ENCODE measurements at regions not wholly inside any gene's neighbourhood (a gene's known extent, or its start where the extent isn't known, plus 50 kb on each side); places are given as distances from the start of the nearest gene placed in this dataset.
A peak's percentile ranks its signal among the peaks of the same experiment; 100 is the strongest.

DNA sequence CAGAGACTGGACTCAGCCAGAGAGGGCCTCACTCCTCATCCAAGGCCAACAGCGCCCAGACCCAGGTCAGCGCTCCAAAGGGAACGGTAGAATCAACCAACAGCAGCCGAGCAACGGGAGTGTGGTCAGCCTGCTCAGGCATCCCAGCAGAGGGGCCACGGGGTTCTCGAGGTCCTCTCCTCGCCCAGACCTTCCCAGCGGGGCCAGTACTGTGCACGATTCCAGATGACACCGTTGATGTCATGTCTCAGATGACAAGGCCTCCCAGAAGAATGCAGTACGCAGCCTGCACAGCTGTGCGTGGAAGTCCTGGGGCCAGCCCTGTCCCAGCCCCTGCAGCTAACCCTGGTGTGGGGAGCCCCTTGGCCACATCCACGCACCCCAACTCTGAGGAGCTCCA is 141.0 kb upstream of the PPP1R26 start:
- DNase-seq (ENCODE audit: low read depth in 2 of 2) = no peak

DNA sequence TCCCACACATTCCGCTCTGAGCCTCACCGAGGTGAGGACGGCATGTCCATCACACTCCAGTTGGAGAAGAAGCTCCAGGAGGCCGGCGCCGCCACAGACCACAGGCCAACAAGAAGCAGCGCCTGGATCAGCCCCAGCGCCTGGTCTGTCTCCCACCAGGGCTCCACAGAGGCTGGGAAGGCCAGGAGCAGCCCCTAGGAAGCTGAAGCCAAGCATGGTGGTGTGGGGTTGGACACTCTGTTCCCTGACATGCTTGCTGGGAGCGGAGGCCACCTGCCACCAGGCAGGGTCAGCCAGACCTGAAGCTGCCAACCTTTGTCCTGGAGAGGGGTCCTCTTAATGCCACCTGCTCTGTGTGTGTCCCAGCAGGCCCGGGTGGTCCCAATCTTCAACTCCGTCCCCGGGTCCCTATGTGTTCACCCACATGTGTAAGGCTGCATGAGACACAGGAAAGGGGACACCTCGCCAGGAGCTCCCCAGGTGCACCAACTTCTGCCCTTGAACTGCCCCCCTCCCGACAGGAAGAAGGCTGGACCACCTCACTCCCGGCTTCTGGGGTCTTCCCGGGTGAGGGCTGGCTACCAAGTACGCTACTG is 140.1 kb upstream of the PPP1R26 start:
- DNase-seq (ENCODE audit: low read depth in 2 of 2) = no peak

DNA sequence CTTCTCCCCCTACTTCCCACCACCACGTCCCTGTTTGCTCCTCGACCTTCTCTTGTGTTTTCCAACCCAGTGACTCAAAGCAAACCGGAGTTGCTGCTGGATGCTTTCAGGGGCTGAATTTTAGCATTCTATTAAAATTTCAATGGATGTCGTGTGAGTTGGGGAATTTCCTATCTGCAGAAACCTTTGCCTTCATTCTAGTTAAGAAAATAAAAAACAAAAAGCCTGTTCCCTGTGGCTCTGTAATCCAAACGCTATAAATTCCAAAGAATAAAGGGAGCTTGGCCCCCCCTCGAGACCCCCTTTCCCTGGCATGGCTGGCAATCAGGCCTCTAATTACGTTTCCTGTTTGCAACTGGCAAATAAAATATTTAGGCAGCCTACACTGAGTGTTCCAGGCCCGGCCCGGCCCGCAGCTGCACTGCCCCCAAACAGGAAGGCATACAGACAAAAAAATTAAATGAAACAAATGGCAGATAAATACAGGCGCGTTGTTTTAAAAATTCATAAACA is 139.4 kb upstream of the PPP1R26 start:
- DNase-seq (ENCODE audit: low read depth in 2 of 2) = no peak

DNA sequence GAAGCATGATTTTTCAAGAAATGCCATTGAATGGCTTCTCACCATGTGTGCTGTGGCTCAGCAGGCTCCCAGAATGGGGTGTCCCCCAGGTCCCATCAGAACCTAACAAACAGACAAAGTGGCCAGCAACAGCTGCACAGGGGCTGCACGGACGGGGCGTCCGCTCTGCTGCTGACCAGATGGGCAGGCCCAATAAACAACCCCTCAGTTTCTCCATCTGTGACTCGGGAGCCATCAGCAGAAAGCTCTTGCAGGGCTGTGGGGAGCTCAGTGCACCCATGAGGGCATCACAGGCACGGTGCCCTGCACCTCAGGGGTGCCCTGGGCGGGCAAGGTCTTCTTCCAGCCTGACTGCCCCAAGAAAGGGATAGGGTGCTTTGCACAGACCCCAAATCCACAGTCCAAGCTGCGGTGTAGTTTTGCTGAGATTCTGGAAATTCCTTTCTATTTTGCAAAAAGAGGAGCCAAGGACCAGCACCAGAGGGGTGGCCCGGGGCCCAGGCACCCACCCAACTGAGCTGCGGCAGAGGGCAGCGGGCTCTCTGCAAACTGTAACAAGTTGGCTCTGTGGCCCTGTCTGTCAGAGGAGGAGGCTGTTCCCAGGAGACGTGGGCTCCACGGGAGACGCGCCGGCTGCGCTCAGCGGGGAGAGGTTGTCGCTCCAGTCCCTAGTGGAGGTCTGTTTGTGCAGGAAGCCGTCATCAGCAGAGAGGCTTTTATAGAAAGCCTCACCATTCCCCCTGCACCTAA is 138.7 kb upstream of the PPP1R26 start:
- DNase-seq (ENCODE audit: low read depth in 2 of 2) = no peak

GRCh38 chr9:135341612-135342169 is 137.9 kb upstream of the PPP1R26 start:
- DNase-seq (ENCODE audit: low read depth in 2 of 2) = no peak

- DNase-seq (ENCODE audit: low read depth in 2 of 2) = no peak
These were observed 137.1 kb upstream of the PPP1R26 start for GRCh38 chr9:135342206-135343130.

DNA sequence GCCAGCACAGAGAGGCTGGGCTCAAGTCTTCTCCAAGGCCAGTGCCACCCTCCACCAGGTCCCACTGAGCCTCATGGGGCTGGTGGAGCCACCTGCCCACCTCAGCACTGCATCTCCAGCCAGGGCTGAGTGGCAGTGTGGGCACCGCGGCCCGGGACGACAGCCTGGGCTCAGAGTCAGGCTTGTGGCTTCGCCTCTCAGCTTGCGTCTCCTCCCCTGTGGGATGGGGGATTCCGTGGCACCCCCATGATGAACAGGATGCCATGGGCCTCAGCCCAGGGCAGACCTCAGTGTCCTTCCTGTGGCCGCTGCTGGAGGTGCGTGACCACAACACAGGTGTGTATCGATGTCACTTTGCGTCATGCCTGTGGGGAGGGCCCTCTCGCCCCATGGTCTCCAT is 136.4 kb upstream of the PPP1R26 start:
- no peak for DNase-seq (ENCODE audit: low read depth in 2 of 2)

DNA sequence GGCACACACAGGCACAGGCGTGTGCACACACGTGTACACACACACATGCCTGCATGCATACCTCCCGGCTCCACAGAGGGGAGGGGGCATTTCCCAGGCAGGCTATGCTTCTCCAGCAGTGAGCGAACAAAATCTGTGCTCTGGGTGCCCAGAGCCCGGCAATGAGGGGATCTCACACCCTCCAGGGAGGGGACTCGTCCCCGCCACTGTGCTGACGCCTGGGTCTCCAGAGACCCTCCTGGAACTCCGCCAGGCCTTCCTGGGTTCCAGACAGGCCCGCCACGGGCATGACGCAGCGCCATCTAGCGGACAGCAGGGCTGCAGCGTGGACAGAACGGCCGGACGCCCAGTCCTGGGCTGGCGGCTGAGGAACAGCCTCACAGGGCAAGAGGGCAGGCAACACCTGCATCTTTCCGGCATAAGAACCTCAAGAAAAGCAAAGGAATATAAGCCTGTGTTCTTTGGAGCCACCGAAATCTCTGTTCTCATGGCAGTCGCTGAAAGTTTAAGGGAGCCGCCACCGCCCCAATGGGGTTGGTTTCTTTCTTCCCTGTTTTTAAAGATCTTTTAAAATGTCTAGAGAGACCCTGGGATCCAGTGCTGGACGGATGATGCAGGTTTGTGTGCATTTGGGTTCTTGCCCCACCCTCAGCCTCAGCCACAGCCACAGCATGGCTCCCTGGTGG is 135.6 kb upstream of the PPP1R26 start:
- peak; percentile 3 to 6 for DNase-seq (ENCODE audit: low read depth in 2 of 2)

- DNase-seq (ENCODE audit: low read depth in 2 of 2) = no peak
These were observed 135.1 kb upstream of the PPP1R26 start for GRCh38 chr9:135344523-135344901.

DNA sequence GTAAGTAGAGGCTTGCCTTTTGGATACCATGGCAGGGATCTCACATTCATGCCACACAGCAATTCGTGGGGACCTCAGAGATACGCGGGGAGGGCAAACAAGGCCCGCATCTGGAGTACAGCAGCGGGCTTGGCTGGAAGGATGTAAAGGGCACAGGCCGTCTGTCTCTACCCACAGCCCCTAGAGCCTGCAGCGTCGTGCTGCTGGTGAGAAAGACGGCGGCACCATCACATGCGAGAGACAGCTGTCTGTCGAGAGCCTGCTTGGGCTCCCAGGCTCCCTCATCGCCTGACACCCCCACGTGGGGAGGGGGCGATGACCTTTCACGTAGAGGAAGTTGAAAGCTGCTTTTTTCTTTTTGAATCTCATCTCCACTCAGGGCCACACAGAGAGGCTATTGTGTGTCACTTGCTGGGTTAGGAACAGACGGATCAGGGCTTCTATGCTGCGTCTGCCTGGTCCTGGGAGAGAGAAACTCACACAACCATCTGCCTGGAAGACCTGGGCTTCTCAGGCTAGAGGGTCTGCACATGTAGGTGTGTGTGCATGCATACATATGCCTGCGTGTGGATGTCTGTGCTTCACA is 134.6 kb upstream of the PPP1R26 start:
- no peak for DNase-seq (ENCODE audit: low read depth in 2 of 2)

DNA sequence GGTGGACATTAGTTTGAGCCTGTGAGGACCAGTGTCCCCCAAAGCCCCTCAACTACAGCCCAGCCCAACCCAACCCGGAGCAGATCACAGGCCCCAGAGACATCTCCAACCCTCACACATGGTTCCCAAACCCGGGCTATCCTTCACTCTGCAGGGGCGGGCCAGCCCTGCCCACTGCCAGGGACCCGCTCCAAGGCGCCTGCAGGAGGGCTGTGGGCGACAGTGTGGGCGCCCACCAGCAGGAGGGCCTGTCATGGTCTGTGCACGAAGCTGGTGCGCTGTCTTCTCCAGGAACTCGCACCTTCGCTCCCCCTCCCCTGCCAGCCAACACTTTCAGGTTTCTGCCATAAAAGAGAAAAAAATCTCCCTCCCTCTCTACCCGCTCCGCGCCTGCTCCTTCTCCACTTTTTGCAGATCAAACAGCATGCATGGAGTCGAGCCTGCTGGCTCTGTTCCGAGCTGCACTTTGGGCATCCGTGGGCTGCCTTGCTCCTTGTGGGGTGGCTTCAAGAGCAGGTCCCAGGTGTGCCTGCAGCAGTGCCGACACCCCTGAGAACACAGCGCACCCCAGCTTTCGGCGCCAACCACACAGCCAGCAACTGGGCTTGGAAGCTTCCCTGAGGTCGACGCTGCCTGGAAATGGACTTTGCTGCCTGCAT is 133.7 kb upstream of the PPP1R26 start:
- no peak for DNase-seq (ENCODE audit: low read depth in 2 of 2)

- no peak for DNase-seq (ENCODE audit: low read depth in 2 of 2)
These were observed 133.0 kb upstream of the PPP1R26 start for GRCh38 chr9:135346438-135347050.

DNA sequence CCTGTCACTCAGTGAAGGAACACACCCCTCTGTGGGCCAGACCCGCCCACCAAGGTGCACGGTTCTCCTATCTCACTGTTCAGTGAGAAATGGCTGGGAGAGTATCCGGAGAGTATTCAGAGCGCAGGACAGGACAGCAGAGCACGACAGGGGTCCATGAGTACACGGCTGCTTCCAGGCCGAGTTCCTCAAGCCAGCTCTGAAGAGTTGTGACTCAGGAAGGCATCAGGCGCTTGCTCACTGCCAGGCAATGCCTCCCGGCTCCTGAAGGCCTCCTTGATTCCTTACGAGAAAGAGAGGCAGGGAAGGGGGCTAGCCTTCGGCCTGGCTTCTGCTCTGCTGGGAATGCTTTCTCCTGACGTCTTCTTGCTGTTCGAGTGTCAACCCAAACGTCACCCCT is 132.1 kb upstream of the PPP1R26 start:
- no peak for DNase-seq (ENCODE audit: low read depth in 2 of 2)

DNA sequence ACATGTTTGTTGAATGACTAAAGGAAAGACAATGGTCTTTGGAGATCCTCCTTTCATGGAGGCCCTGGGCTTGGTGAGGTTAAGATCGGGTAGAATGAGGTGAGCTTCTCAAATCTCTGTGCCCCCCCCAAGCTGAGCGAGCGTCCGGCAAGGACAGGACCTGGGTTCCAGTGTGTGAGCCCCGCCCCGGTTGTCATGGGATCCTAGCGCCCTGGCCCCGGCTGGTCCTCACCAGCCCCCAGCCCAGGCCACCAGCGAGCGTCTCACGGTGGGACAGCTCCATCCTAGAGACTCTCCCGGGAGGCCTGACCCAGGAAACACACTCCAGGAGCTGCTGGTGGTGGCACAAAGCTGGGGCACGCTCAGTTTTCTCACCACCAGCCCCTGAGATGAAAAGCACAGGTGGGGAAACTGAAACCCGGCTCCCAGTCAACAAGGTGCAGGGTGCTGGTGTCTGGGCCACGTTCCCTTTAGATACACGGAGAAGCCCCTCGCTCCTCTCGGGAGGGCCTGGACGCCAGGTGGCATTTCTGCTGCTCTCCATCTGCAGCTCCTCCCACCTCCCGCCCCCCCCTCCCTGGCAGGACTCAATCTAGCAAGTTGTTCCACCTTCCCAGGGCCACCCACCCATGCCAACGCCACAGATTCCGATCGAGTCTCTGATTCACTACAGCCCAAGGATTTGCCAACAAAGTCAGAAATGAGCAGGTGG is 131.3 kb upstream of the PPP1R26 start:
- no peak for DNase-seq (ENCODE audit: low read depth in 2 of 2)

DNA sequence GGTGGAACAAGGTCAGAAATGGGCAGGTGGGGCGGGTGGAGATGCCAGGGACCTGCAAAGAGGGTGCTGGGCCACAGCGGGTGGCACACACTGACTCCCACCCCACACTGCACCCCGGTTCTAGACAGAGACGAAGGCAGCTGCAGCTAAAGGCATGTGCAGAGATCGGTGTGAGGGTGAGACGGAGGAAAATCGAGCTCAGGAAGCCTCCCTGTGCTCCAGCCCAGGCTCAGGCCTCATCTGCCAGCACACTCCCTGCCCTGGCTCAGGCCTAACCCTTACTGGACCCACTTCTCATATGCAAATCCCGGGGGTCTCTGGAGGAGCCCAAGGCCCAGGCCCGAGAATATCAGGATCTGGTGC is 130.8 kb upstream of the PPP1R26 start:
- DNase-seq (ENCODE audit: low read depth in 2 of 2) = no peak

- DNase-seq (ENCODE audit: low read depth in 2 of 2) = no peak
These were observed 130.2 kb upstream of the PPP1R26 start for GRCh38 chr9:135349212-135350002.

GRCh38 chr9:135350003-135350315 is 129.6 kb upstream of the PPP1R26 start:
- DNase-seq (ENCODE audit: low read depth in 2 of 2) = no peak

DNA sequence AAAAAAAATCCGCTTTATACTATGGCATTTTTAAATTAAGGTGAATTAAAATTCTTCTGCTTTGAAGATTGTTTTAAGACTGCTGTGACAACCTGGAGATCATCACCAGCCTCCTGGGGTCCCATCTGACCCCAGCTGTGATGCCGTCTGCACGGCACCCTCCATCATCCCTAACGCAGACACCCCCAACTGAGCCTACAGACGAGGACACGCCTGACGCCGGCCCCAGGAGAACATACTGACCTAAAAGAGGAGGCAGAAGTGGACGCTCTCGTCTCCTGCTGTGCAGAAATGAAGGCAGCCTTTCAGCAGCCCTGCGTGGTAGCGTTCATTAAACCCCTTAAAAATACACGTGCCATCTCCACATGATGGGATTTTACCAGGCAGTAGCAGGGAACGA is 125.6 kb upstream of the PPP1R26 start:
- no peak for DNase-seq (ENCODE audit: low read depth in 2 of 2)

GRCh38 chr9:135355521-135356011 is 124.0 kb upstream of the PPP1R26 start:
- no peak for DNase-seq (ENCODE audit: low read depth in 2 of 2)

Measured in fibroblast of skin of left quadriceps (primary cell).